Lung (tissue), 11 donors: ENCODE measurements at regions not wholly inside any gene's neighbourhood (a gene's known extent, or its start where the extent isn't known, plus 50 kb on each side); places are given as distances from the start of the nearest gene placed in this dataset.

Source experiments
- ATAC-seq: fragments of 200-7000 bp; cut with Tn5 transposase; one replicate; pipeline ENCODE4 v1.9.1; 2020; ENCODE audit warnings: moderate number of reproducible peaks; ENCODE audit not compliant: insufficient read depth, low FRiP score
- DNase-seq, 3 donors: peaks; one replicate each; pipeline ENCODE4 v3.0.0-alpha.2; 2013 to 2017
- H3K27ac ChIP-seq, 2 donors: one replicate each; pipeline ENCODE4 v1.5.1; 2013; ENCODE audit warnings: mild to moderate bottlenecking in 2 of 2, moderate library complexity in 2 of 2, control low read depth in 1 of 2, inconsistent platforms in 1 of 2, low read depth in 1 of 2, low read length in 1 of 2
- H3K27me3 ChIP-seq, 3 donors: one replicate each; pipeline ENCODE4 v1.5.1; 2013; ENCODE audit warnings: low read length in 2 of 3; ENCODE audit not compliant: control insufficient read depth in 3 of 3, insufficient read depth in 3 of 3
- H3K36me3 ChIP-seq, 4 donors: one replicate each; pipeline ENCODE4 v1.5.1; 2013; ENCODE audit warnings: low read length in 4 of 4, mild to moderate bottlenecking in 1 of 4, moderate library complexity in 1 of 4; ENCODE audit not compliant: control insufficient read depth in 4 of 4, insufficient read depth in 4 of 4
- H3K4me1 ChIP-seq, 5 donors: one replicate each; pipeline ENCODE4 v1.5.1; 2013; ENCODE audit warnings: low read length in 5 of 5, mild to moderate bottlenecking in 2 of 5, moderate library complexity in 1 of 5; ENCODE audit not compliant: control insufficient read depth in 5 of 5, insufficient read depth in 5 of 5
- H3K4me3 ChIP-seq: one replicate; pipeline ENCODE4 v1.5.1; 2013; ENCODE audit warnings: mild to moderate bottlenecking, control low read depth, moderate library complexity
- H3K9ac ChIP-seq, 2 donors: one replicate each; pipeline ENCODE4 v1.5.1; 2013; ENCODE audit warnings: low read length in 2 of 2, control low read depth in 1 of 2; ENCODE audit not compliant: insufficient read depth in 1 of 2
- H3K9me3 ChIP-seq, 4 donors: one replicate each; pipeline ENCODE4 v1.5.1; 2013; ENCODE audit warnings: low read length in 3 of 4, mild to moderate bottlenecking in 1 of 4, moderate library complexity in 1 of 4; ENCODE audit not compliant: control insufficient read depth in 4 of 4, insufficient read depth in 3 of 4
- WGBS, 2 donors: extraction: QIAGEN DNeasy Blood & Tissue Kit; methylation state at CpG; one replicate each; pipeline ENCODE4 v1.1.7; 2013; 5-methylcytosine and 5-hydroxymethylcytosine counted together
- TF ChIP-seq, protein P1 (sequence below): IDR thresholded peaks from 2 replicates; pipeline ENCODE4 v1.5.1; 2012; ENCODE audit warnings: mild to moderate bottlenecking; ENCODE audit errors: control extremely low read depth, extremely low read depth
- donor health status: control.
- donor health status: control.
- donor health status: Bipolar disorder and iron deficiency.
- donor health status: healthy.
- donor health status: DM: yes; HTN: yes; CAD: no.

GRCh38 chr18:8507361-8507760 lies 101.9 kb upstream of the RAB12 start:
- no peak for ATAC-seq
- Histone ChIP-seq H3K9ac (no peak overlapping the region), H3K4me1 (peaks cover 0 to 6% (median 0%) of the 10 kb centered on the region in 5 donors), H3K27ac (no peak overlapping the region), H3K27me3 (no peaks in the 10 kb centered on the region), H3K9me3 (no peaks in the 10 kb centered on the region), H3K4me3 (no peak overlapping the region), H3K36me3 (no peaks in the 10 kb centered on the region)
- WGBS, 2 donors = 33 to 37% methylated on average over 5 of the region's 5 CpGs
- DNase-seq = peak in 1 of 3 donors; percentile 9
- TF ChIP-seq, protein P1, sequence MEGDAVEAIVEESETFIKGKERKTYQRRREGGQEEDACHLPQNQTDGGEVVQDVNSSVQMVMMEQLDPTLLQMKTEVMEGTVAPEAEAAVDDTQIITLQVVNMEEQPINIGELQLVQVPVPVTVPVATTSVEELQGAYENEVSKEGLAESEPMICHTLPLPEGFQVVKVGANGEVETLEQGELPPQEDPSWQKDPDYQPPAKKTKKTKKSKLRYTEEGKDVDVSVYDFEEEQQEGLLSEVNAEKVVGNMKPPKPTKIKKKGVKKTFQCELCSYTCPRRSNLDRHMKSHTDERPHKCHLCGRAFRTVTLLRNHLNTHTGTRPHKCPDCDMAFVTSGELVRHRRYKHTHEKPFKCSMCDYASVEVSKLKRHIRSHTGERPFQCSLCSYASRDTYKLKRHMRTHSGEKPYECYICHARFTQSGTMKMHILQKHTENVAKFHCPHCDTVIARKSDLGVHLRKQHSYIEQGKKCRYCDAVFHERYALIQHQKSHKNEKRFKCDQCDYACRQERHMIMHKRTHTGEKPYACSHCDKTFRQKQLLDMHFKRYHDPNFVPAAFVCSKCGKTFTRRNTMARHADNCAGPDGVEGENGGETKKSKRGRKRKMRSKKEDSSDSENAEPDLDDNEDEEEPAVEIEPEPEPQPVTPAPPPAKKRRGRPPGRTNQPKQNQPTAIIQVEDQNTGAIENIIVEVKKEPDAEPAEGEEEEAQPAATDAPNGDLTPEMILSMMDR = no peak

- H3K9ac ChIP-seq = no peak overlapping the region
- ATAC-seq (no peak), DNase-seq (no peak)
- no peak overlapping the region for H3K4me3 ChIP-seq
- H3K36me3 ChIP-seq = no peaks in the 10 kb centered on the region
- H3K27me3 ChIP-seq = no peaks in the 10 kb centered on the region
- peaks cover 0 to 6% (median 0%) of the 10 kb centered on the region in 5 donors for H3K4me1 ChIP-seq
- H3K27ac ChIP-seq = no peak overlapping the region
- no peaks in the 10 kb centered on the region for H3K9me3 ChIP-seq
- TF ChIP-seq, protein P1 = no peak
- WGBS, 2 donors = 76 to 85% methylated on average over 10 of the region's 10 CpGs
These were observed 101.1 kb upstream of the RAB12 start for GRCh38 chr18:8507915-8508705.

DNA sequence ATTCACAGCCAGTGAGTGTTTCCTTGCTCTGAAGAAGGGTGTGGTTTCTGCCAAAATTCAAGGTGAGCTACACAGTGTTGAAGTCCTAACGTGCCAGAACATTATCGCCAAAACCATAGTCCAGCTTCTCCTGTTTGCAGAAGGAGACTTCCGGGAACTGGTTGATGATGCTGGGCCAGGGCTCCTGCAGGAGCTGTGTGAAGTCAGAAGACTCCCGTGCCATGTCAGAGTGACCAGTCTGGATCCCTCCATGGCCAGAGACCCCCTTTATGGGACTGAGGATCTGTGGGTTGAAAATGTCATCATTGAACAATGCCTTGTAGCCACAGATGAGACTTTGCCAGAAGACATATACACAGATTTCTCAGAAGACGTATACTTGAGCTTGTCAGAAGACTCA lies 96.0 kb upstream of the RAB12 start:
- Histone ChIP-seq H3K4me1 (no peaks in the 10 kb centered on the region), H3K27ac (no peak overlapping the region), H3K27me3 (no peaks in the 10 kb centered on the region), H3K9me3 (no peaks in the 10 kb centered on the region), H3K4me3 (no peak overlapping the region), H3K36me3 (no peaks in the 10 kb centered on the region), H3K9ac (no peak overlapping the region)
- 92 to 93% methylated on average over 5 of the region's 5 CpGs for WGBS, 2 donors
- TF ChIP-seq, protein P1 = no peak
- DNase-seq (no peak), ATAC-seq (no peak)
